CD4-positive, alpha-beta T cell treated with Interferon gamma for 1 hour (primary cell): ENCODE measurements at regions not wholly inside any gene's neighbourhood (a gene's known extent, or its start where the extent isn't known, plus 50 kb on each side); places are given as distances from the start of the nearest gene placed in this dataset.

Experiments
- DNase-seq: peaks from one replicate; pipeline ENCODE4 v3.0.0-alpha.2; 2020

GRCh38 chr20:39150501-39150900 is 188.4 kb downstream of the DHX35 start:
- no peak for DNase-seq

GRCh38 chr20:39146394-39146793 is 184.2 kb downstream of the DHX35 start:
- DNase-seq: no peak

DNA sequence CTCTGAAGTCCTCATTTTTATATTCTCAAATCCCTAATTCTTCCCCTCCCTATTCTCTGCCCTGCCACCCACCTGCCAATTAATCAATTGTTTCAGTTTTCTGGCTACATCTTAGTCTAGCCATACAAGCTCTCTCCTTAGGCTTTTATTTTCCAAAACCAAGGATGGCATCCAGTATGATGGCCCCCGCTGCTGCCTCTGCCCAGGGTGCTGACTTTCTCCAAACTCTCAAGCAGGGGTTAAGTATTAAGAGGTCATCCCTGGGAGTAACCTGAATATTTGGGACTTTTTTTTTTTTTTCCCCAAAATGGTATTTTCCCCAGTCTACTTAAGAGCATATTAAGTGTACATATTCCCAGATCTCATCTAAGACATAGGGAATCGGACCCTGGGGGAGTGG is 183.8 kb downstream of the DHX35 start:
- no peak for DNase-seq

DNA sequence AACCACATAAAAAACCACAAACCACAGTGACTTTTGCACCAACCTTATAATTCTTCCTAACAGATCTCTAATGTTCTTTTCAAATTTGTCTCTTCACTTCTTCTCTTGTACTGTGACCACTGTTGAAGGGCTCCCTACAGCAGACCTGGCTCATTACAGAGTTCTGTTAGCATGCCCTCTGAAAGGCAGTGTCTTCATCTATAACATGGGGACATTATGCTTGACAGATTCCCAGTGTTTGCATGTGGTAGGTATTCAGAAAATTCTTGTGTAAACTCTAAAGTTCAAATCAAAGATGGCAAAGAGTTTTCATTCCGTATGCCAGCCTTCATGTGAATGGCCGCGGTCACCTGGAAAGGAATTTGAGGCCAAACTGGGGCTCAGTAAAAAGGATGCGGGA is 182.6 kb downstream of the DHX35 start:
- no peak for DNase-seq

DNA sequence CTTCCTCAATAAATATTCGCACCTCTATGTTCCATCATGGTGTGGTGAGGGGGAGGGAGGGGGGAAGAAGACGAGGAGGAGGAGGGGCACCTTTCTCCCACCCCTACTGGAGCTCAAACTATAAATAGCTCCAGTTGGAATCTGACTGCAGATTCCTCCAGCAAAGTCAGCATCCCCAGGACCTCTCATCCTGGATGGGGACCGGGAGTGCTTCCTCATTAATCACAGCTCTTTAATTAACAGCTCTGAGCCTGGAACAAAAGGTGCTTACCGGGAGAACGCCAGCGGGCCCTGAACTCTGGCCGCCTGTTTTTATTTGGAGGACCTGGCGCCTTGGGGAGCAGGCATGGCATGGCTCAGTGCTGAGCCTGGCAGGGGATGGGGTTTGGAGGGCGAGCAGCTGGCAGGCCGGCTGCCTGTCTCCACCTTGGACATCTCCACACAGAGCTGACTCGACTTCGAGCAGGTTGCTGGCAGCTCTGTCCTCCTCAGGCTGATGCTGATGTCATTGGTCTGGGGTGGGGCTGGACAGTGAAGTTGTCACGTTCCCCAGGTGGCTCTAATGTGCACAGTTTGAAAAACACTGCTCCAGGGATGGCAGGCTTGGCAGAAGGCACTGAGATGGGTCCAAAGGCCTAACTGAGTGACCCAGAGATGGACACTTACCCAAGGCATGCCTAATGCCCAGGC is 180.4 kb downstream of the DHX35 start:
- no peak for DNase-seq

DNA sequence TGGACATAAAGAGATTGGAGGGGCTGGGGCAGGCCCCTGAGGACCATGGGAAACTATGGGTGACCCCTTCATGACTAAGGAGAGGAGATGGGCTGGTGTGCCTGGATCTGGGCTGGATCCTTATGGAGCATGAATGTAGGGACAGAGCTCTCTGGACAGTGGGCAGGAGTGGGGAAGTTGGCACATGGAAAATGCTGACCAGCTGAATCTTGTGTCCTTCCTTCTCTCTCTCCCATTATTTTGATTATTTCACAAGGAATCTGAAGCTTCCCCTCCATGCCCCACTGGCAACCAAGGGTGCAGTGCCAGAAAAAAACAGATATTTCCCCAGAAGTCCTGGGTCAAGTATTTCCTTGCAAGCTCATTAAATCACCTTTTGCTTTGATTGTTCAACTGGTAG is 175.2 kb downstream of the DHX35 start:
- DNase-seq: no peak

DNA sequence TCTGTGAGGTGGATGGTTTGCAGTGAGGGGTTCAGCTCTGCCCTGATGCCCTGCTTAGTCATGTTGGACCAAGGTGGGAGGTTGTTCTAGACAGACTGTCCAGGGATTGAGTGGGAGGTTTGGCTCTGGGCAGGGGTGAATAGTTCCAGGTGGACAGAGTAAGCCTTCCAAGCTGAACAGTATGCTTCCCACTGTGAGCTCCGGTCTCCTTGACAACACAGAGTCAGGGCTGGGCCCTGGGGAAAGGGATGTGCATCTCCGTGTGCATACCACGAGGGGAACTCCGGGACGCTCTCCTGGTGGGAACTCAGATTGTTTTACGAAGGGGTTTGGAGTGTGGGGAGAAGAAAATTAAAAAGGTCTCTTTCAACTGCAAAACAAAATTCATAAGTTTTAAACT is 174.7 kb downstream of the DHX35 start:
- DNase-seq: no peak

- no peak for DNase-seq
Observed at GRCh38 chr20:39135885-39136544, 173.9 kb downstream of the DHX35 start.

DNA sequence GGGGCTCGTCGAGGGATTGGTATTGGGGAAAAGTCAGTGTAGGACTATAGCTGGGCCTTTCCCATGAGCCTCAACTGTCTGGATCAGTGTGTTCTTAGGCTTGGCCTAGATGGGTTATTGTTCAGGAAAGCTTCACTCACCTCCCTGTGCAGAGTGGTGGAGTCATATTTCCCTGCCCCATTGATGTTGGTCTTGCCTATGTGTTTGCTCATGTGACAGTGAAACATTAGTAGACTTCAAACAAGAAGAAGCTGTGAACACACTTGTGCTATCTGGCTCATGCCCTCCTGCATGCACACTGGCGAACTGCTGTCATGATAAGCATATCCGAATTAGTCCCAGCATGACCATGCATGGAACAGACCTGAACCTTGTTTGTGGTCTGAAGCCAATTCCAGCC is 171.1 kb downstream of the DHX35 start:
- DNase-seq: no peak

DNA sequence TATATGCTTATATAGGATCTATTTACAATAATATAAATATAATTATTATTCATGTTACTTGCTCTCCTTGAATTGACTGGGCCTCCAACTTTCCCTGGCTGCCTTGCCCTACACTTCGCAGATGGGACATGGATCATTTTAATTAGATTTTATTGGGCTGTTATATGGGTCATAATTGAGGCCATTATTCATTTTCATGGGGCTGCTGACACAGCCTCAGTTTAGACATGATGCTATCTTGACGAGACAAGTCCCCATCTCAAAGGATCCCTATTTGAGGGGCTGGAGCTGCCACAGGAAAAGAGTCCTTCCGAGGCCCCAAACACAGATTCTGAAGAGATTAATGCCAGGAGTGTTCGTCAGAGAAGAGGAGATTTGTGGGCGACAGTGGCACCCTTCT is 170.4 kb downstream of the DHX35 start:
- no peak for DNase-seq

DNA sequence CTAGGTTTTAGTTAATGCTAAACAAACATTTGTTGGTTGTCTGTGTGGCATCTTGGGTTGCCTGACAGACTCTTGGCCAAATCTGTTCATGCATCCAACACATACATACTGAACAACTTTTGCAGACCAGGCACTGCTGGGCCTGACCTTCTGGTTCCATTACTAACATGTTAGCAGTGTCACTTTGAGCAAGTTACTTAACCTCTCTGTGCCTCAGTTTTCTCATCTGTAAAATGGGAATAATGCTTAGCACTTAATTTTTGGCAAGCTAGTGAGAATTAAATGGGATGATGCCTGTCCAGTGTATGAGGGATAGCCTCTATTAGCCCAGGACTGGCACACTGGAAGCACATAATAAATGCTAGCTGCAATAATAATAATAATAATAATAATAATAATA is 169.9 kb downstream of the DHX35 start:
- no peak for DNase-seq

DNA sequence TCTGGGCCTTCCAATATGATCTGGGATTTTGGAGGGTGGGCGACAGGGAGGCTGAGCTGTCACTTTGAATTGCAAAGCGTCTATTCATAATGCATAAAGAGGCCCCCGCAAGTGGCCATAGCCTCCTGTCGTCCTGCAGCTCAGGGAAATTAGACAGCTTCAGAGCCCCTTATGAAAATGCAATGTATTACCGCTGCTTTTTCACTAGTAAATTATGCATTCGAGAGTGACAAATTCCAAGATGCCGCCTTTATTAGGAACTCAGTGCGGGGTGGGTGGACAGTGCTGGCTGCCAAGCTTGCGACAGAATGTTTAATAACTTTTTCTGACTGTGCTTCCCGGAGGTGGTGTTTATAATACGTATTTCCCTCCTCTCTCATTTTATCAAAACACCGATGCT is 168.5 kb downstream of the DHX35 start:
- no peak for DNase-seq

DNA sequence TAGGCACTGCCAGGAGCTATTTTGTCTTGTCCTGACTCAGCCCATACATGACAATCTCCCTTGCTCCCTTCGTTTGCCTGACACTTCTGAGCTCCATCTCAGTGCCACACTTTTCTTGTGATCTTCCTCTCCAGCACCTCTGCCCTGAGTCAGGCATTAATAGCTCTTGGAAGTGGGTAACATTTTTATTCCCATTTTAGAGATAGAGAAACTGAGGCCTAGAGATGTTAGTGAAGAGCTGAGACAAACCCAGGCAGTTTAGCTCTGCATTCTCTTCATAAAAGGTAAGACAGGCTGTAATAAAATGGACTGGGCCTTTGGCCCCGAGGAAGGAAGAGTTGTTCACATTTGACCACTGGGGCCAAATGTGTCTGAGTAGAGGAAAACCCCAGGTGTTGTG is 167.4 kb downstream of the DHX35 start:
- DNase-seq: no peak

- DNase-seq: no peak
Observed at GRCh38 chr20:39124064-39124463, 161.9 kb downstream of the DHX35 start.

- no peak for DNase-seq
Observed at GRCh38 chr20:39123185-39123557, 161.0 kb downstream of the DHX35 start.

DNA sequence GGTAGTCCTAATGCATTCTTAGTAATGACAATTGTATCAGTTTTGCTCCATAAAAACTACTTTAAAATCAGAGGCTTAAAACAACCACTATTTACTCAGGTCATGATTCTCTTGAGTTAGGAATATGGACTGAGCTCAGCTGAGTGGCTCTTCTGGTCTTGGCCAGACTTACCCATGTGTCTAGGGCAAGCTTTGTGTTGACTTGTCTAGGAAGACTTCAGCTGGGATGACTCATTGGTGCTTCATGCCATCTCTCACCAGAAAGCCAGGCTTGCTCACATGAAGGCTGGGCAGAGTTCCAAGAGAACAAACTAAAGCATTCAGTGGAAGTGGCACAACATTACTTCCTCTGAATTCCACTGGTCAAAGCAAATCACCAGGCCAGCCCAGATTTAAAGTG is 155.3 kb downstream of the DHX35 start:
- no peak for DNase-seq

- DNase-seq: no peak
Observed at GRCh38 chr20:39116020-39116419, 153.9 kb downstream of the DHX35 start.

DNA sequence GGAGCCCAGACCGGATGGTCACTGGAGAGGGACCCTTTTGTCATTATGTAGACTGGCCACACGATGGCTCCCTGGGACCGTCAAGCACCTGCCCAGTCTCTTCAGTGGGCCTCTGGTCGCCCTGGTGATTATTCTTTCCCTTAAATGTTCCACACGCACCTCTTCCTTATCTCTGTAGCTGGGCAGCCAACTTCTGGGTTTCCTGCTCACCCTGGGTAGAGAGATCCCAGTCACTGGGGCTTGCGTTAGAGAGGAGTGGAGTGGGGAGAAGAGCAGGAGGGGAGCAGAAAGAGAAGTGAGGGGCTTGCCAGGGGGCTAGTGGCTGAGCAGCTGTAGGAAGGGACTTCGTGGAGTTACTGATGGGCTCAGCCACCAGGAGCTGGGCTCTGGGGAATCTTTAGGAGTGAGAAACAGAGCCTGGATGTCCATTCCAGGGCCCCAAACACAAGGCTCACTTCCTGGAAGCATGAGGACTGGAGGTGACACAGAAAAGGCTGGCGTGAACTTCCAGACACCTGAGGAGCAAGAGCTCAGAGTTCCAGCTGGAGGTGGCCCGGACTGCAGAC is 150.1 kb downstream of the DHX35 start:
- DNase-seq: no peak

GRCh38 chr20:39111359-39112177 is 149.4 kb downstream of the DHX35 start:
- no peak for DNase-seq

GRCh38 chr20:39110819-39111136 is 148.6 kb downstream of the DHX35 start:
- DNase-seq: no peak

- no peak for DNase-seq
Observed at GRCh38 chr20:39109933-39110818, 148.0 kb downstream of the DHX35 start.

- DNase-seq: no peak
Observed at GRCh38 chr20:39108746-39109145, 146.6 kb downstream of the DHX35 start.

DNA sequence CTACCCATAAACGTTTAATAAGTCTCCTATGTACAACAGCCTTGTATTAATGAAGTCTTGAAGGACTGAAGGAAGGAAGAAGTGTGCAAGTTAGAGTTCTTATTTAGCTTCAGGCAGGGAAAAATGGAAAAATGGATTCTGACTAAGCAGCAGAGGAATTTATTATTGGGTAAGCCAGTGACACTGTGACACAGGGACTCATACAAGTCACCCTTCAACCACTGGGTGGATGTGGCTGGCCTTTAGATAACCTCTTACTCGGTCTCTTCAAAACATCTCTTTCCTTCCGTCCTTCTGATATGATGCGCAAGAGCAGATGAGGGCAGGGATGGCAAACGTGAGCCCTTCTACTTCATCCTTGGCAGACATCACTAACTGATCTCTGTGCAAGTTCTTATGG is 145.6 kb downstream of the DHX35 start:
- no peak for DNase-seq
